ENCODE measurements at regions not wholly inside any gene's neighbourhood (a gene's known extent, or its start where the extent isn't known, plus 50 kb on each side); places are given as distances from the start of the nearest gene placed in this dataset.

DNA sequence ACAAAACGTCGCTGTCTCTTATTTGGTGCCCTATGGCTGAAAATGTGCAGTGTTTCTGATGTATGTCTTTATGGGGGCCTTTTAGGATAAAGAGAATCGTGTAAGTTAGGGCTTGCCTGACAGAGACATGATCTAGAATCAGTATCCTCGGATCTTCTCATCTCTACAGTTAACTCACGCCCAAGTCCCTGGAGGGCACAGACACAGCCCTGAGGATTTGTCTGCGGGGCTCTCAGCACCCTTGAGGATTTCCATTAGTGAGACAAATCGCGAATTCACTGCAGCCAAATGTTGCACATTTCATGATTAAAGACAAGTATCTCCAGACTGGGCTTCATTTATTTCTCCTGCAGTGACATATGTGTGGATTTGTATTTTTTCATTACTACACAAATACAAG is 552.7 kb downstream of the C6orf118 start:
- Histone ChIP-seq H3K36me3 (ENCODE audit: insufficient read depth, low read length) (no peaks in the 10 kb centered on the region), H2AFZ (ENCODE audit: low read depth, low read length) (no peak overlapping the region), H3K27me3 (ENCODE audit: insufficient read depth, low read depth, low read length) (no peaks in the 10 kb centered on the region), H3K9me3 (ENCODE audit: low read length) (no peaks in the 10 kb centered on the region), H3K79me2 (replicated peaks; ENCODE audit: insufficient read depth, low read length) (no peaks in the 10 kb centered on the region), H4K20me1 (ENCODE audit: insufficient read depth) (no peaks in the 10 kb centered on the region), H3K27ac (ENCODE audit: low read length) (no peak overlapping the region), H3K9me2 (ENCODE audit: insufficient read depth, low read length) (no peaks in the 10 kb centered on the region), H3K4me2 (ENCODE audit: low read length) (no peak overlapping the region), H3F3A (ENCODE audit: insufficient read depth, low read length, poor library complexity, severe bottlenecking) (no peaks in the 10 kb centered on the region), H3K4me3 (ENCODE audit: low read length) (no peak overlapping the region), H3K9ac (ENCODE audit: low read length) (no peak overlapping the region)
- TF ChIP-seq TAF1 (IDR thresholded peaks at IDR 0.05; ENCODE audit: low read depth) (no peak), MXI1 (conservative IDR thresholded peaks at IDR 0.05; ENCODE audit: poor library complexity, severe bottlenecking) (no peak), POLR2AphosphoS5 (IDR thresholded peaks at IDR 0.05) (no peak), EP300 (conservative IDR thresholded peaks at IDR 0.05; ENCODE audit: poor library complexity, severe bottlenecking) (no peak), EZH2 (IDR thresholded peaks at IDR 0.05; ENCODE audit: borderline replicate concordance, insufficient read depth, low read length, poor library complexity, severe bottlenecking) (no peak), RAD21 (conservative IDR thresholded peaks at IDR 0.05) (no peak), SMC3 (conservative IDR thresholded peaks at IDR 0.05; ENCODE audit: poor library complexity) (no peak)
- TF ChIP-seq, protein P1, sequence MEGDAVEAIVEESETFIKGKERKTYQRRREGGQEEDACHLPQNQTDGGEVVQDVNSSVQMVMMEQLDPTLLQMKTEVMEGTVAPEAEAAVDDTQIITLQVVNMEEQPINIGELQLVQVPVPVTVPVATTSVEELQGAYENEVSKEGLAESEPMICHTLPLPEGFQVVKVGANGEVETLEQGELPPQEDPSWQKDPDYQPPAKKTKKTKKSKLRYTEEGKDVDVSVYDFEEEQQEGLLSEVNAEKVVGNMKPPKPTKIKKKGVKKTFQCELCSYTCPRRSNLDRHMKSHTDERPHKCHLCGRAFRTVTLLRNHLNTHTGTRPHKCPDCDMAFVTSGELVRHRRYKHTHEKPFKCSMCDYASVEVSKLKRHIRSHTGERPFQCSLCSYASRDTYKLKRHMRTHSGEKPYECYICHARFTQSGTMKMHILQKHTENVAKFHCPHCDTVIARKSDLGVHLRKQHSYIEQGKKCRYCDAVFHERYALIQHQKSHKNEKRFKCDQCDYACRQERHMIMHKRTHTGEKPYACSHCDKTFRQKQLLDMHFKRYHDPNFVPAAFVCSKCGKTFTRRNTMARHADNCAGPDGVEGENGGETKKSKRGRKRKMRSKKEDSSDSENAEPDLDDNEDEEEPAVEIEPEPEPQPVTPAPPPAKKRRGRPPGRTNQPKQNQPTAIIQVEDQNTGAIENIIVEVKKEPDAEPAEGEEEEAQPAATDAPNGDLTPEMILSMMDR (IDR thresholded peaks at IDR 0.05; ENCODE audit: poor library complexity, severe bottlenecking) = no peak
- TF ChIP-seq, protein P2, sequence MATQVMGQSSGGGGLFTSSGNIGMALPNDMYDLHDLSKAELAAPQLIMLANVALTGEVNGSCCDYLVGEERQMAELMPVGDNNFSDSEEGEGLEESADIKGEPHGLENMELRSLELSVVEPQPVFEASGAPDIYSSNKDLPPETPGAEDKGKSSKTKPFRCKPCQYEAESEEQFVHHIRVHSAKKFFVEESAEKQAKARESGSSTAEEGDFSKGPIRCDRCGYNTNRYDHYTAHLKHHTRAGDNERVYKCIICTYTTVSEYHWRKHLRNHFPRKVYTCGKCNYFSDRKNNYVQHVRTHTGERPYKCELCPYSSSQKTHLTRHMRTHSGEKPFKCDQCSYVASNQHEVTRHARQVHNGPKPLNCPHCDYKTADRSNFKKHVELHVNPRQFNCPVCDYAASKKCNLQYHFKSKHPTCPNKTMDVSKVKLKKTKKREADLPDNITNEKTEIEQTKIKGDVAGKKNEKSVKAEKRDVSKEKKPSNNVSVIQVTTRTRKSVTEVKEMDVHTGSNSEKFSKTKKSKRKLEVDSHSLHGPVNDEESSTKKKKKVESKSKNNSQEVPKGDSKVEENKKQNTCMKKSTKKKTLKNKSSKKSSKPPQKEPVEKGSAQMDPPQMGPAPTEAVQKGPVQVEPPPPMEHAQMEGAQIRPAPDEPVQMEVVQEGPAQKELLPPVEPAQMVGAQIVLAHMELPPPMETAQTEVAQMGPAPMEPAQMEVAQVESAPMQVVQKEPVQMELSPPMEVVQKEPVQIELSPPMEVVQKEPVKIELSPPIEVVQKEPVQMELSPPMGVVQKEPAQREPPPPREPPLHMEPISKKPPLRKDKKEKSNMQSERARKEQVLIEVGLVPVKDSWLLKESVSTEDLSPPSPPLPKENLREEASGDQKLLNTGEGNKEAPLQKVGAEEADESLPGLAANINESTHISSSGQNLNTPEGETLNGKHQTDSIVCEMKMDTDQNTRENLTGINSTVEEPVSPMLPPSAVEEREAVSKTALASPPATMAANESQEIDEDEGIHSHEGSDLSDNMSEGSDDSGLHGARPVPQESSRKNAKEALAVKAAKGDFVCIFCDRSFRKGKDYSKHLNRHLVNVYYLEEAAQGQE (IDR thresholded peaks at IDR 0.05; ENCODE audit: borderline replicate concordance) = no peak

DNA sequence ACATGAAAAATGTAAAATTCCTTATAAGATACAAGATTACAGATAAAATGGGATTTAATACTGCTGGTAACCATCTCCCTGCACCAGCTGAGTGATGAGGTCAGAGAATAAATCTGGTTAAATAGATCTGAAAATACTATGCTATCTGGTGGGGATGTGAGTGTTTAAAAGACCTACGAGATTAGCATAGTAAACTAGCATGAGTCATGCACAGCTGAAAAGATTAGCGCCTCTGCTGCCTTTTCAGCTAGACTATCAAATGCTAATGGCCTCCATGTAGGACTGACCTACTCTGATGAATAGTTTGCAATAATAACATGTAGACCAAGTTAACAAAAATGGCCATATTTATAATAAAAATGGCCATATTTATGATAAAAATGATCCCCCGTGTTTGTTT is 553.3 kb downstream of the C6orf118 start:
- TF ChIP-seq EZH2 (IDR thresholded peaks at IDR 0.05; ENCODE audit: borderline replicate concordance, insufficient read depth, low read length, poor library complexity, severe bottlenecking) (no peak), EP300 (conservative IDR thresholded peaks at IDR 0.05; ENCODE audit: poor library complexity, severe bottlenecking) (no peak), POLR2AphosphoS5 (IDR thresholded peaks at IDR 0.05) (no peak), TAF1 (IDR thresholded peaks at IDR 0.05; ENCODE audit: low read depth) (no peak), SMC3 (conservative IDR thresholded peaks at IDR 0.05; ENCODE audit: poor library complexity) (no peak), MXI1 (conservative IDR thresholded peaks at IDR 0.05; ENCODE audit: poor library complexity, severe bottlenecking) (no peak), RAD21 (conservative IDR thresholded peaks at IDR 0.05) (no peak)
- TF ChIP-seq, protein P1 (IDR thresholded peaks at IDR 0.05; ENCODE audit: poor library complexity, severe bottlenecking) = no peak
- TF ChIP-seq, protein P2 (IDR thresholded peaks at IDR 0.05; ENCODE audit: borderline replicate concordance) = no peak
- Histone ChIP-seq H3F3A (ENCODE audit: insufficient read depth, low read length, poor library complexity, severe bottlenecking) (no peaks in the 10 kb centered on the region), H2AFZ (ENCODE audit: low read depth, low read length) (no peak overlapping the region), H3K4me2 (ENCODE audit: low read length) (no peak overlapping the region), H4K20me1 (ENCODE audit: insufficient read depth) (no peaks in the 10 kb centered on the region), H3K79me2 (replicated peaks; ENCODE audit: insufficient read depth, low read length) (no peaks in the 10 kb centered on the region), H3K36me3 (ENCODE audit: insufficient read depth, low read length) (no peaks in the 10 kb centered on the region), H3K9me3 (ENCODE audit: low read length) (no peaks in the 10 kb centered on the region), H3K27ac (ENCODE audit: low read length) (no peak overlapping the region), H3K27me3 (ENCODE audit: insufficient read depth, low read depth, low read length) (no peaks in the 10 kb centered on the region), H3K9me2 (ENCODE audit: insufficient read depth, low read length) (no peaks in the 10 kb centered on the region), H3K4me3 (ENCODE audit: low read length) (no peak overlapping the region), H3K9ac (ENCODE audit: low read length) (no peak overlapping the region)

Measured in neural cell (in vitro differentiated cells).